NCI-H146 (cell line): ENCODE measurements at regions not wholly inside any gene's neighbourhood (a gene's known extent, or its start where the extent isn't known, plus 50 kb on each side); places are given as distances from the start of the nearest gene placed in this dataset.

Source experiments
- DNase-seq: peaks from one replicate; lab custom pipeline; 2025; lab: John Stamatoyannopoulos, UW

- DNase-seq, result peak; percentile 60
Observed at GRCh38 chr2:204228169-204228886, 291.8 kb downstream of the ICOS start.

GRCh38 chr2:204234248-204234647 is 297.7 kb downstream of the ICOS start:
- DNase-seq, result no peak

GRCh38 chr2:204234879-204235278 is 298.3 kb downstream of the ICOS start:
- DNase-seq, result no peak

- DNase-seq, result no peak
Observed at GRCh38 chr2:204237416-204237815, 300.9 kb downstream of the ICOS start.

GRCh38 chr2:204239411-204240165 is 303.0 kb downstream of the ICOS start:
- peak; percentile 46 for DNase-seq

GRCh38 chr2:204240961-204241360 is 304.3 kb upstream of the PARD3B start:
- no peak for DNase-seq

GRCh38 chr2:204249437-204249836 is 295.8 kb upstream of the PARD3B start:
- DNase-seq, result no peak

GRCh38 chr2:204250692-204251091 is 294.6 kb upstream of the PARD3B start:
- no peak for DNase-seq

GRCh38 chr2:204251158-204251997 is 293.9 kb upstream of the PARD3B start:
- DNase-seq, result no peak

GRCh38 chr2:204251998-204252376 is 293.3 kb upstream of the PARD3B start:
- DNase-seq, result no peak

GRCh38 chr2:204255071-204255470 is 290.2 kb upstream of the PARD3B start:
- DNase-seq, result no peak

- no peak for DNase-seq
Observed at GRCh38 chr2:204255526-204255925, 289.7 kb upstream of the PARD3B start.

- no peak for DNase-seq
Observed at GRCh38 chr2:204257781-204258180, 287.5 kb upstream of the PARD3B start.

- DNase-seq, result peak; percentile 27
Observed at GRCh38 chr2:204258890-204259289, 286.4 kb upstream of the PARD3B start.

- DNase-seq, result peak; percentile 81
Observed at GRCh38 chr2:204260162-204260877, 285.0 kb upstream of the PARD3B start.

- DNase-seq, result no peak
Observed at GRCh38 chr2:204260901-204261300, 284.4 kb upstream of the PARD3B start.

- DNase-seq, result no peak
Observed at GRCh38 chr2:204261846-204262245, 283.4 kb upstream of the PARD3B start.

- peak; percentile 86 for DNase-seq
Observed at GRCh38 chr2:204264085-204264553, 281.2 kb upstream of the PARD3B start.

GRCh38 chr2:204264621-204265140 is 280.6 kb upstream of the PARD3B start:
- DNase-seq, result peak; percentile 57

- DNase-seq, result peak; percentile 64
Observed at GRCh38 chr2:204265681-204266181, 279.5 kb upstream of the PARD3B start.

- DNase-seq, result no peak
Observed at GRCh38 chr2:204268458-204268857, 276.8 kb upstream of the PARD3B start.
